ENCODE measurements at regions not wholly inside any gene's neighbourhood (a gene's known extent, or its start where the extent isn't known, plus 50 kb on each side); places are given as distances from the start of the nearest gene placed in this dataset.

DNA sequence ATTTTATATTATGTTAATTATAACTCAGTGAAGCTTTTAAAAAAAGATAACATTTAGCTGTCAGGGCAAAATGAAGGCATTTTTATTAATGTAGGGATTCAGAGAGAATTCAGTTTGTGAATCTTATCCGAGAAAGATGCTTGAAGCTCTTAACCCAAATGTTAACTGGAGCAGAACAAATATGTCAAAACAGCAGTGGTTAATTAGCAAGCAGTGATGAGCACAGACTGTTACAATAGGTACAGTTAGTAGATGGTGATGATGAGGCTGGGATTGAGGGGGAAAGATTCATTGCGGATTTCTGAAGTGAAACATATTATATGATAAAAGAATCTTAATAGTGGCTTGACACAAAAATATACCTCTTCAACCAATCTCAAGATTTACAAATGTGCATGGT lies 356.7 kb downstream of the DIRAS2 start:
- Mint-ChIP-seq H3K4me3 (no peak overlapping the region), H3K9me3 (no peaks in the 10 kb centered on the region), H3K27me3 (peaks cover 10% of the 10 kb centered on the region), H3K27ac (no peak overlapping the region), H3K36me3 (ENCODE audit: low read depth) (no peaks in the 10 kb centered on the region), H3K4me1 (ENCODE audit: low read depth) (peaks cover 2% of the 10 kb centered on the region)
- no peak for ATAC-seq
- POLR2A ChIA-PET, result no interaction called here
- DNase-seq, result no peak
- CTCF ChIA-PET, result no interaction called here
- TF ChIP-seq, protein P1, sequence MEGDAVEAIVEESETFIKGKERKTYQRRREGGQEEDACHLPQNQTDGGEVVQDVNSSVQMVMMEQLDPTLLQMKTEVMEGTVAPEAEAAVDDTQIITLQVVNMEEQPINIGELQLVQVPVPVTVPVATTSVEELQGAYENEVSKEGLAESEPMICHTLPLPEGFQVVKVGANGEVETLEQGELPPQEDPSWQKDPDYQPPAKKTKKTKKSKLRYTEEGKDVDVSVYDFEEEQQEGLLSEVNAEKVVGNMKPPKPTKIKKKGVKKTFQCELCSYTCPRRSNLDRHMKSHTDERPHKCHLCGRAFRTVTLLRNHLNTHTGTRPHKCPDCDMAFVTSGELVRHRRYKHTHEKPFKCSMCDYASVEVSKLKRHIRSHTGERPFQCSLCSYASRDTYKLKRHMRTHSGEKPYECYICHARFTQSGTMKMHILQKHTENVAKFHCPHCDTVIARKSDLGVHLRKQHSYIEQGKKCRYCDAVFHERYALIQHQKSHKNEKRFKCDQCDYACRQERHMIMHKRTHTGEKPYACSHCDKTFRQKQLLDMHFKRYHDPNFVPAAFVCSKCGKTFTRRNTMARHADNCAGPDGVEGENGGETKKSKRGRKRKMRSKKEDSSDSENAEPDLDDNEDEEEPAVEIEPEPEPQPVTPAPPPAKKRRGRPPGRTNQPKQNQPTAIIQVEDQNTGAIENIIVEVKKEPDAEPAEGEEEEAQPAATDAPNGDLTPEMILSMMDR (IDR thresholded peaks at IDR 0.05), result no peak
- intact Hi-C loops (cut with micrococcal nuclease), result no loop called here

DNA sequence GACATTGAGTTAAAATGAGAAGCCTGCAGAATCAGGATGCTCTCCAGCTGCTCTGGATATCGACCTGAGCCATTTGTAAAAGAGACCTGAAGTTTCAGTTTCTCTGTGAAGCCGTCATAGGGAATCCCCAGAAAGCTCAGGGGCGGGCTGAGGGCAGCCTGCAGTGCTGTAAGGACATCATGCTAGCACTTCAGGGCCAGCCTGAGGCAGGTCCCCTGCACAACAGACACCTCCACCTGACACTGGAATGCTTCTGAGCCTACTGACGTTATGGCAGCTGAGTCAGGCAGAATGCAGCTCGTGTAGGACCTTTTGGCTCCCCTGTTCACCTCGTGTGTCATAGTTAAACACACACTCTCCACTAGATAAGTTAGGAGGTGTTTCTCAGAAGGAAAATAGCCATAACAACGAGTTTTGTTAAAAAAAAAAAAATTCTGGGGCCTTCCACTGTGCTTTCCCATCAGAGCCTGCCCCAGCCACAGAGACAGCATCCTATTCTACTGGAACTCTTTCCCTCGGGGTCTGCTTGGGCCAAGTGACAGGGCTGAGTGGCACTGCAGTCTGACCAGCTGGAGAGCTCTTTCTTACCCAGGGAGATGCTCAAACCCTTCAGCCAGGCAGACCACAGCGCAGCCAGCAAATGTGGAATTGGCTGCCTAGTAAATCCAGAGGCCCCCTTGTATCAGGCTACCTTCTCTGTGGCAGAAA lies 354.9 kb downstream of the DIRAS2 start:
- H3K27me3 Mint-ChIP-seq, result peaks cover 3% of the 10 kb centered on the region
- ChIA-PET CTCF (no interaction called here), POLR2A (no interaction called here)
- peaks cover 2% of the 10 kb centered on the region for H3K4me1 Mint-ChIP-seq (ENCODE audit: low read depth)
- no peaks in the 10 kb centered on the region for H3K9me3 Mint-ChIP-seq
- H3K4me3 Mint-ChIP-seq, result no peak overlapping the region
- DNase-seq, result peak; percentile 28
- no peaks in the 10 kb centered on the region for H3K36me3 Mint-ChIP-seq (ENCODE audit: low read depth)
- TF ChIP-seq, protein P1 (IDR thresholded peaks at IDR 0.05), result no peak
- no peak overlapping the region for H3K27ac Mint-ChIP-seq
- peak; percentile 73 for ATAC-seq
- intact Hi-C loops (cut with micrococcal nuclease), result no loop called here

DNA sequence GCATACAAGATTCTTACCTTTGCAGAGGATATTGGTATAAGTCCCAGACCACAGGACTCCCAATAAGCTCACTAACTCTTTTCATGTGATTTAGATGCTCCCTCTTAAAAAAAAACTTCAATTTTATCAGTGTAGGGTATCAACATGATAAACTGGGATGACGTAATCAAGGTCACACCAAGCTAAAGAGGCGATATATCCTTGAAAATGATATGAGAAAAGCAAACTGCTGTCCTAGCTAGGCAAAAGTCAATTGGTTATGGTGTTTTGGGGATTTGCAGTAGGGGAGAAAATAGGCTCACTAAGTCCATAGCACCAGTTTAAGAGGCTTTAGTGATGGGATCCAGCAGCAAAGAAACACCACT lies 354.4 kb downstream of the DIRAS2 start:
- Mint-ChIP-seq H3K9me3 (no peaks in the 10 kb centered on the region), H3K4me3 (no peak overlapping the region), H3K27ac (no peak overlapping the region), H3K4me1 (ENCODE audit: low read depth) (peaks cover 2% of the 10 kb centered on the region), H3K36me3 (ENCODE audit: low read depth) (no peaks in the 10 kb centered on the region), H3K27me3 (peaks cover 6% of the 10 kb centered on the region)
- ChIA-PET POLR2A (no interaction called here), CTCF (no interaction called here)
- no peak for DNase-seq
- intact Hi-C loops (cut with micrococcal nuclease), result no loop called here
- no peak for ATAC-seq
- TF ChIP-seq, protein P1 (IDR thresholded peaks at IDR 0.05), result no peak

DNA sequence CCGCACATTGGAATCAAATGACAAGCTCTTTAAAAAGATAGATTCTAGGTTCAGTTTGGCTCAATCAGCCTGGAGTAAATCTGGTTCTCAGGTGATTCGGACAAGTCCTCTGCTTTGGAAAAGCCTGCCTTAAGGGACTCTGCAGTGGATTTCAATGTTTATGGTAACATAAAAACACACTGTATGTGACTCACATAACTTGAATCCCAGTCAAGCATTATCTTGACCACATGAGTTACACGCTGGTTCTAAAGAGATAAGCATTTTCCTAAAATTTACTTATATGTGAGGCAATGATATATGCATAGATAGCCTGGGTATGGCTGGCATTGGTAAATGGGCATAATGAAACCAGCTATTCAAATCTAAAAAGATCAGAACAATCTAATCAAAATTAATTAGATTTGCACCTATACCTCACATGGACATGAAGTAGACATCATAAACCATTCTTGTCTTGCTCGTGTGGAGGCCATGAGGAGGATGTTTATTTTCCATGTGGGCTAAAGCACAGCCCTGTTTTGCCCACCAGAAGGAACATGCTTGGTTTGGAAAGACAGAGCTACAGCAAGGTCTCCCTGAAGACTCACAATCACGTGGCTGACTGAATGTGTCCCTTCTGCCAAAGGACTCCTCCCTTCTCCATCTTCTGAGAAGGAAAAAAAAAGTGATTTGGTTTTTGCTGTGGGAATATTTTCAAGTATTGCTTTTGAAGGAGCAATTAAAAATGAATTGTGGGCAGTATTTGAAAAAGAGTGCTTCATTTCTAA lies 351.7 kb downstream of the DIRAS2 start:
- no peak for DNase-seq
- TF ChIP-seq, protein P1 (IDR thresholded peaks at IDR 0.05), result no peak
- POLR2A ChIA-PET, result no interaction called here
- Mint-ChIP-seq H3K4me3 (no peak overlapping the region), H3K27me3 (peaks cover 7% of the 10 kb centered on the region), H3K27ac (no peak overlapping the region), H3K36me3 (ENCODE audit: low read depth) (no peaks in the 10 kb centered on the region), H3K4me1 (ENCODE audit: low read depth) (peaks cover 2% of the 10 kb centered on the region), H3K9me3 (no peaks in the 10 kb centered on the region)
- CTCF ChIA-PET, result no interaction called here
- ATAC-seq, result no peak
- intact Hi-C loops (cut with micrococcal nuclease), result no loop called here

DNA sequence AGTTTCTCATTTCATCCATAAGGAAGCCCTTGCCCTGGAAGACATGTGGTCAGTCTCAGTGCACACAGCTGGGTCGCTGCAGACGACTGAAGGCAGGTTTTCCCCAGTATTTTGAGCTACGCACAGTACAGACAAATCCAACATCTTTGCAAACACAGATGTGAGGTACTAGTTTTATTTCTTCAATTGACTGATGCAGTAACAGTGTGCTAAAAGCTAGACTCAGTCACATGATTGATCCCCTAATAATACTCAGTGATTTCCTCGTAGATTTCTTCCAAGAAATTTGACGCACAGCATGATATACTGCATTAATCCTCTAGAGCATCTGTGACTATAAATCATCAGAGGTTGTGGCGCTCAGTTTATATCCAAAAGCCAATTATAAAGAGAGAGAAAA lies 346.1 kb downstream of the DIRAS2 start:
- Mint-ChIP-seq H3K27me3 (peaks cover 9% of the 10 kb centered on the region), H3K36me3 (ENCODE audit: low read depth) (no peaks in the 10 kb centered on the region), H3K4me1 (ENCODE audit: low read depth) (no peaks in the 10 kb centered on the region), H3K4me3 (no peak overlapping the region), H3K27ac (no peak overlapping the region), H3K9me3 (no peaks in the 10 kb centered on the region)
- TF ChIP-seq, protein P1 (IDR thresholded peaks at IDR 0.05), result no peak
- POLR2A ChIA-PET, result no interaction called here
- CTCF ChIA-PET, result no interaction called here
- intact Hi-C loops (cut with micrococcal nuclease), result no loop called here
- ATAC-seq, result no peak
- no peak for DNase-seq

All from activated CD8-positive, alpha-beta T cell treated with anti-CD3 and anti-CD28 coated beads for 36 hours (primary cell).